GM10248 (cell line): ENCODE measurements at regions not wholly inside any gene's neighbourhood (a gene's known extent, or its start where the extent isn't known, plus 50 kb on each side); places are given as distances from the start of the nearest gene placed in this dataset.

Experiments used
- CTCF ChIA-PET: fragments of 300-600 bp; sonication (Branson Sonifier 250); formaldehyde crosslinking; extraction: SDS; loops from one replicate; lab custom pipeline; 2021; ENCODE audit warnings: antibody characterized with exemption; lab: Yijun Ruan, JAX
- POLR2A ChIA-PET: fragments of 350-650 bp; sonication (Branson Sonifier 250); formaldehyde crosslinking; extraction: SDS; loops from one replicate; lab custom pipeline; 2020; ENCODE audit warnings: antibody characterized with exemption; lab: Yijun Ruan, JAX
- DNase-seq: peaks from one replicate; pipeline ENCODE4 v3.0.0; 2012; ENCODE audit errors: extremely low spot score
- TF ChIP-seq, protein P1 (sequence below): IDR thresholded peaks from 2 replicates; pipeline ENCODE4 v1.5.1; 2012; ENCODE audit warnings: mild to moderate bottlenecking, low read depth; ENCODE audit errors: extremely low read depth, missing control alignments, control extremely low read depth

GRCh38 chr10:105969884-105970377 is 1194.6 kb downstream of the SORCS1 start:
- ChIA-PET CTCF (interaction anchor here (6.5 kb wide), 1 partner anchor 18 kb away, joined by 44 read pairs; no protein-coding TSS in a partner anchor), POLR2A (no interaction called here)
- TF ChIP-seq, protein P1, sequence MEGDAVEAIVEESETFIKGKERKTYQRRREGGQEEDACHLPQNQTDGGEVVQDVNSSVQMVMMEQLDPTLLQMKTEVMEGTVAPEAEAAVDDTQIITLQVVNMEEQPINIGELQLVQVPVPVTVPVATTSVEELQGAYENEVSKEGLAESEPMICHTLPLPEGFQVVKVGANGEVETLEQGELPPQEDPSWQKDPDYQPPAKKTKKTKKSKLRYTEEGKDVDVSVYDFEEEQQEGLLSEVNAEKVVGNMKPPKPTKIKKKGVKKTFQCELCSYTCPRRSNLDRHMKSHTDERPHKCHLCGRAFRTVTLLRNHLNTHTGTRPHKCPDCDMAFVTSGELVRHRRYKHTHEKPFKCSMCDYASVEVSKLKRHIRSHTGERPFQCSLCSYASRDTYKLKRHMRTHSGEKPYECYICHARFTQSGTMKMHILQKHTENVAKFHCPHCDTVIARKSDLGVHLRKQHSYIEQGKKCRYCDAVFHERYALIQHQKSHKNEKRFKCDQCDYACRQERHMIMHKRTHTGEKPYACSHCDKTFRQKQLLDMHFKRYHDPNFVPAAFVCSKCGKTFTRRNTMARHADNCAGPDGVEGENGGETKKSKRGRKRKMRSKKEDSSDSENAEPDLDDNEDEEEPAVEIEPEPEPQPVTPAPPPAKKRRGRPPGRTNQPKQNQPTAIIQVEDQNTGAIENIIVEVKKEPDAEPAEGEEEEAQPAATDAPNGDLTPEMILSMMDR = no peak
- DNase-seq = no peak

- DNase-seq = no peak
- POLR2A ChIA-PET = no interaction called here
- CTCF ChIA-PET = no interaction called here
- TF ChIP-seq, protein P1 = no peak
Measured at GRCh38 chr10:105968666-105969065, 1195.8 kb downstream of the SORCS1 start.

GRCh38 chr10:105967256-105967655 is 1197.2 kb downstream of the SORCS1 start:
- TF ChIP-seq, protein P1 = no peak
- CTCF ChIA-PET = no interaction called here
- DNase-seq = no peak
- POLR2A ChIA-PET = no interaction called here

DNA sequence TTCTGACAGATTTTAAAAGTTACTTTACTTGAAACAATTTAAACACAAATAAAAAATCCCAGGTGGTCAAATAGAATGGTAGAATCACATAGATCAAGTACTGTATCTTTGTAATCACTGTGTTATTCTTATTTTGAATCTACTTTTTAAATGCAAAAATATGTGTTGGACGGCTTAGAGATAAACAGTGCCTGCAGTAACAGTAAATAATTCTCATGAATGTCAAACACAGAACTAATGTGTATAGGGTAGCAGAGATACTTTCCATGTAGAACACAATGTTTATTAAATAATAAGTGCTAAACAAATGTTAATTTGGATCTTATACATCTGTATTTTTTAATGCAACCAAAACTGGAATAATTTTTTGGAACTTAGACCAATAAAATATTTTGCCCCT is 1199.4 kb downstream of the SORCS1 start:
- no peak for DNase-seq
- CTCF ChIA-PET = no interaction called here
- TF ChIP-seq, protein P1 = no peak
- POLR2A ChIA-PET = no interaction called here

DNA sequence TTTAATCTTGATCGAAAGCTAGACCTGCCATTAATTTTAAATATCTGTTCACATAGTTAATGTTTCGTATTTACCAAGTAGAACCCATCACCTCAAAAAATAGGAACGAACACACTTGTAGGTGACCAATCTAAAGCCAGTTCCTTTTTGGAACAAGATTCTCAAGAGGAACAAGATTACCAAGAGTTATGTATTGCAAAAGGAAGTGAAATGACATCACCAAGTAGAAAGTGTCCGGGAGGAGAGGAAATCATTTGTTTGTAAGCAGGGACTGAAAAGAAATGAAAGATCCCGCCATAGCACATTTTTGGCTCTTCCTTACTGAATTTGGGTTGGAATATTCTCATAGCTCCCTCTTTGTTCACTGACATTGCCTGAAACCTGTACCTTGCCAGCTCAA is 1200.5 kb downstream of the SORCS1 start:
- TF ChIP-seq, protein P1 = no peak
- POLR2A ChIA-PET = no interaction called here
- DNase-seq = no peak
- CTCF ChIA-PET = no interaction called here

DNA sequence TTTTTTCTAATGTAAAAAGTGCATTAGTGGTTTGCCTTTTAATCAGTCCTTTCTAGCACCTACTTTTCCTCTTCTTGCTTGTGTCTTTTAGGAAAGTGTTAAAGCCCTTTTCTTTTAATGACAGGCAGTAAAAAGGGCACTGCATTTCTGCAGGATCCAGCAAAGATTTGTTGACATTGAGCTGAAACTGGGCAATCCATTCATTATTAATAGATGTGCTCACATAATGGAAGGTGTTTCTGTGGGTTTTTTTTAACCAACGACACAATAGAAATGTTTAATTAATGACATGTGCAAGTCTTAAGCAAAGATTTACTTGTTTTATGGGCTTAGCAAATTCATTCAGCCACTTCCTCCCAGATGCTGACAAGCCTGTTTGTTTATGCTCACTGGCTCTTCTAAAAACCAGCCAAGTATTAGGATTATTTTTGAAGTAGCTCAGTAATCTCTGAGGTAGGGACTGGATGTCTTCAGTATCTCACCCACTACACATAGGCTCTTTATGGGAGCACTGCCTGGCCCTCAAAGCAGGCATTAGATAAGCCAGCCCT is 1201.1 kb downstream of the SORCS1 start:
- DNase-seq = no peak
- TF ChIP-seq, protein P1 = no peak
- ChIA-PET CTCF (no interaction called here), POLR2A (no interaction called here)
